Astrocyte of the cerebellum (primary cell): ENCODE measurements at regions not wholly inside any gene's neighbourhood (a gene's known extent, or its start where the extent isn't known, plus 50 kb on each side); places are given as distances from the start of the nearest gene placed in this dataset.

ENCODE experiments used
- DNase-seq: peaks from one replicate; pipeline ENCODE4 v3.0.0-alpha.2; 2011; ENCODE audit warnings: low read depth
- H3K4me3 ChIP-seq: 2 replicates; pipeline ENCODE4 v1.5.1; 2011; ENCODE audit warnings: mild to moderate bottlenecking, low read depth, low read length, moderate library complexity
- in situ Hi-C: cut with HindIII; loops from 2 replicates; pipeline ENCODE4 v1.10.0; 2017; ENCODE audit warnings: low sequenced_read_pairs
- TF ChIP-seq, protein P1 (sequence below): IDR thresholded peaks from 2 replicates; pipeline ENCODE4 v1.5.1; 2012; ENCODE audit warnings: low read length, low read depth, moderate library complexity, mild to moderate bottlenecking; ENCODE audit errors: missing control alignments

DNA sequence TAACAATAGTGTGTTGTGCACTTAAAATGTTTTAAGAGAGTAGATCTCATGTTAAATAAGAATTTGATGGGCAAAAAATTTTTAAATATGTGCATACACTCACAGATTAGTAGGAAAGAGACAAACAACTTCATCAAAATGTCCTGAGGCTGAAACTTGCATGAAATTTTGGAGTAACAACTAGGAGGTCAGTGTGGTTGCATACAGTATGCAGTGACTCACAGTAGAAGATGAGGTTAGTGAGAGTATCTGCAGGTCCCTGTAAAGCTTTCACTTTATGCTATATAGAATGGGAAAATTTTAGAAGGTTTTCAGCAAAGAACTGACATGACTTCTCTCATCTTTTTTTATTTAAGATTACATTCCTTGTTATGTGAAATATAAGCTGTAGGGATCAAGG lies 453.1 kb upstream of the KLHL4 start:
- no peak for DNase-seq
- in situ Hi-C loops = no loop called here
- TF ChIP-seq, protein P1, sequence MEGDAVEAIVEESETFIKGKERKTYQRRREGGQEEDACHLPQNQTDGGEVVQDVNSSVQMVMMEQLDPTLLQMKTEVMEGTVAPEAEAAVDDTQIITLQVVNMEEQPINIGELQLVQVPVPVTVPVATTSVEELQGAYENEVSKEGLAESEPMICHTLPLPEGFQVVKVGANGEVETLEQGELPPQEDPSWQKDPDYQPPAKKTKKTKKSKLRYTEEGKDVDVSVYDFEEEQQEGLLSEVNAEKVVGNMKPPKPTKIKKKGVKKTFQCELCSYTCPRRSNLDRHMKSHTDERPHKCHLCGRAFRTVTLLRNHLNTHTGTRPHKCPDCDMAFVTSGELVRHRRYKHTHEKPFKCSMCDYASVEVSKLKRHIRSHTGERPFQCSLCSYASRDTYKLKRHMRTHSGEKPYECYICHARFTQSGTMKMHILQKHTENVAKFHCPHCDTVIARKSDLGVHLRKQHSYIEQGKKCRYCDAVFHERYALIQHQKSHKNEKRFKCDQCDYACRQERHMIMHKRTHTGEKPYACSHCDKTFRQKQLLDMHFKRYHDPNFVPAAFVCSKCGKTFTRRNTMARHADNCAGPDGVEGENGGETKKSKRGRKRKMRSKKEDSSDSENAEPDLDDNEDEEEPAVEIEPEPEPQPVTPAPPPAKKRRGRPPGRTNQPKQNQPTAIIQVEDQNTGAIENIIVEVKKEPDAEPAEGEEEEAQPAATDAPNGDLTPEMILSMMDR = no peak
- no peak overlapping the region for H3K4me3 ChIP-seq

DNA sequence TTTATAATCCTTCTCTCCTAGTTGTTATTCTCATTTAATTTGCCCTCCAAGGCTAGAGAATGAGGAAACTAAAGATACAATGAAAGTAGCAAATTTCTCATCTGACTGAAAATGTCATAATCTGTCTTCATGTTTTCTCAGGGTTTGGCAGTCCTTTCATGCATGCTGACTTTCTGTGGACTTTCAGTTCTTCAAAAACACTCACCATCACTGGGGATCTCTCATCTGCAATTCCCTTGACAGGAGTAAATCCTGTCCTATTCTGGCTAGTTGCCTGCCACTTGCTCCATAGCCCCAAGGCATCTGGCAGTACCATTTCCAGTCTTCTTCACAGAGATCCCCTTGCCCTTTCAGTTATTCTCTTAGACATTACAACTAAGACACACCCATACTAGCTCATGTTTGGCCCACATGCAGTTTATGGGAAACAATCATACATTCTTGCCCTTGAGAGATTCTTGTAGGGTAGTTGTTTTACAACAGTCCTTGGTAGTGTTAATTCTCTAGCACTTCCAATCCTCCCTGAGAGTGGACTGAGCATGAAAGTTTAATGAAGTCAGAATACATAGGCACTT lies 449.7 kb upstream of the KLHL4 start:
- no peak overlapping the region for H3K4me3 ChIP-seq
- in situ Hi-C loops = no loop called here
- DNase-seq = no peak
- TF ChIP-seq, protein P1 = no peak

DNA sequence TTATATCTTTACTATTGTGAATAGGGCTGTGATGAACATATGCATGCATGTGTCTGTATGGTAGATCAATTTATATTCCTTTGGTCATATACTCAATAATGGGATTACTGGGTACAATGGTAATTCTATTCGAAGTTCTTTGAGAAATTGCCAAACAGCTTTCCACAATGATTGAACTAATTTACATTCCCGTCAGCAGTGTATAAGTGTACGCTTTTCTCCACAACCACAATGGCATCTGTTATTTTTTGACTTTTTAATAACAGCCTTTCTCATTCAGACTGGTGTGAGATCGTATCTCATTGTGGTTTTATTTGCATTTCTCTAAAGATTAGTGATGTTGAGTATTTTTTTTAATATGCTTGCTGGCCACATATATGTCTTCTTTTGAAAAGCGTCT lies 439.4 kb upstream of the KLHL4 start:
- TF ChIP-seq, protein P1 = no peak
- in situ Hi-C loops = no loop called here
- no peak for DNase-seq
- H3K4me3 ChIP-seq = no peak overlapping the region

DNA sequence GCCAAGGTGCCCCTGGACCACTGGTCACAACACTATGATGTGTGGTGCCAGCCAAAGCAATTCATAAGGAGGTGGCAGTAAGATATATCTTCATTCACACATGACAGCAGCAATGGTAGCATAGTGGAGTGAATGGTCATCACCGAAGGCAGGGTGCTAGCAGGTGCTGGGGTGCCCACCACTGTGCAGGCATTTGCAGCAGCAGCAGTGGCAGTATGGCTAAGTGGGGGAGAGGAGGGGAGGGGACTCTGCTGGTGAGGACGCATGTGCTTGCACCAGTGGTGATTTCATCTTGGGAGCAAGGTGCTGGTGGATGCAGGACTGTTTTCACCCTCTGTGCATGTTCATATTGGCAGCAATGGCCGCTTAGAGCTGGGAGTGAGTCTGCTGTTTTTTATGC lies 419.1 kb upstream of the KLHL4 start:
- TF ChIP-seq, protein P1 = no peak
- H3K4me3 ChIP-seq = no peak overlapping the region
- in situ Hi-C loops = no loop called here

DNA sequence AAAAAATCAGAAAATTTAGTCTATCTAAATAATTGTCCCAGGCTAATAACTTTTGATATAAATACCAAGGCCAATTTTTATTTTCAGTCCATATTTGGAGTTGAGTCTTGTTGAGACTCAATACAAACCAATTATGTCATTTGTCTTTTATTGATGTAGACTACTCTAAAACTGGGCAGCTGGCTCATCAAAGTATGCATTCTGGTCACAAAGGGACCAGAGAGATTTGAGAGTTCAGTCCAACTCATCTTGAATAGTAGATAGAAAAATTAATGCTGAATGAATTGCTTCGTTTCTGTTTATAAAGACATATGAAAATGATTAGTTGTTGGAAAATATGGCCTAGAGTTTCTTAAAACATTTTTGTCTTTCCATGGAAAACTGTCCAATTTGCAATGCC lies 412.5 kb upstream of the KLHL4 start:
- no peak for DNase-seq
- TF ChIP-seq, protein P1 = no peak
- in situ Hi-C loops = no loop called here
- H3K4me3 ChIP-seq = no peak overlapping the region

More for the DNA sequence above, 419.1 kb upstream of the KLHL4 start:
- DNase-seq = no peak

DNA sequence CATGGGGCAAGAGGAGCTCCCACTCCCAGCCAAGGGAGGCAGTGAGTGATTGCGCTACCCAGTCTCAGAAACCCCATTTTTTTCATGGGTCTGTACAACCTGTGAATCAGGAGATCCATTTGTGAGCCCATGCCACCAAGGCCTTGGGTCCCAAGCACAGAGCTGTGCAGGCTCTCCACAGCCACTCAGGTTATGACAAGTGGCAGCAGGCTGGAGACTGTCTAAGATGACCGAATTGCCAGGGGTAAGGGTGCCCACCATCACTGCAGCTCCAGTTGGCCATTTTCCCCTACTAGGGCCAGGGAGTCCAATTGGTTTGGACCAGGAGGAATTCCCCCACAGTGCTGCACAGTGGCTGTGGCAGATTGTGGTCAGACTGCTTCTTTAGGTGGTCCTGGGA lies 407.5 kb upstream of the KLHL4 start:
- TF ChIP-seq, protein P1 = no peak
- in situ Hi-C loops = no loop called here
- DNase-seq = no peak
- H3K4me3 ChIP-seq = no peak overlapping the region
